NB4 (cell line): ENCODE measurements at regions not wholly inside any gene's neighbourhood (a gene's known extent, or its start where the extent isn't known, plus 50 kb on each side); places are given as distances from the start of the nearest gene placed in this dataset.

Experiments used
- CTCF ChIP-seq: IDR thresholded peaks from one replicate; pipeline ENCODE4 v1.5.1; 2012; ENCODE audit warnings: low read depth, low read length
- MAX ChIP-seq: IDR thresholded peaks from 2 replicates; pipeline ENCODE4 v1.6.1; 2011; ENCODE audit warnings: low read depth, low read length
- MYC ChIP-seq: IDR thresholded peaks from 2 replicates; pipeline ENCODE4 v1.6.1; 2011; ENCODE audit warnings: low read depth, low read length
- POLR2A ChIP-seq: IDR thresholded peaks from 2 replicates; pipeline ENCODE4 v1.6.1; 2011; ENCODE audit warnings: mild to moderate bottlenecking; ENCODE audit not compliant: insufficient read length; ENCODE audit errors: extremely low read depth

GRCh38 chr3:16795581-16795980 is 89.2 kb upstream of the PLCL2 start:
- no peak for TF ChIP-seq POLR2A
- no peak for TF ChIP-seq CTCF
- TF ChIP-seq MYC: no peak
- no peak for TF ChIP-seq MAX
